Karpas-422 (cell line): ENCODE measurements at regions not wholly inside any gene's neighbourhood (a gene's known extent, or its start where the extent isn't known, plus 50 kb on each side); places are given as distances from the start of the nearest gene placed in this dataset.

ENCODE experiments used
- DNase-seq: peaks from one replicate; pipeline ENCODE4 v3.0.0-alpha.2; 2015
- H2AFZ ChIP-seq: fragments of 200-600 bp; sonication (generic); 2 replicates; pipeline ENCODE4 v1.6.1; 2014; ENCODE audit warnings: antibody characterized with exemption, low read length, mixed read lengths
- H3K27ac ChIP-seq: fragments of 200-600 bp; sonication (generic); 2 replicates; pipeline ENCODE4 v1.5.1; 2014; ENCODE audit warnings: mild to moderate bottlenecking, low read length, moderate library complexity
- H3K27me3 ChIP-seq: fragments of 200-600 bp; sonication (generic); 2 replicates; pipeline ENCODE4 v1.6.1; 2014; ENCODE audit warnings: low read length, mixed read lengths
- H3K36me3 ChIP-seq: fragments of 200-600 bp; sonication (generic); 2 replicates; pipeline ENCODE4 v1.6.1; 2014; ENCODE audit warnings: low read length, mixed read lengths; ENCODE audit not compliant: insufficient read depth
- H3K4me1 ChIP-seq: fragments of 200-600 bp; sonication (generic); 2 replicates; pipeline ENCODE4 v1.6.1; 2014; ENCODE audit warnings: mild to moderate bottlenecking, low read length, mixed read lengths
- H3K4me2 ChIP-seq: fragments of 200-600 bp; sonication (generic); 2 replicates; pipeline ENCODE4 v1.6.1; 2014; ENCODE audit warnings: low read length, low read depth, mild to moderate bottlenecking; ENCODE audit not compliant: poor library complexity, severe bottlenecking
- H3K4me3 ChIP-seq: fragments of 200-600 bp; sonication (generic); 2 replicates; pipeline ENCODE4 v1.5.1; 2014; ENCODE audit warnings: mild to moderate bottlenecking, antibody characterized with exemption, low read length, mixed read lengths
- H3K79me2 ChIP-seq: fragments of 200-600 bp; sonication (generic); 2 replicates; pipeline ENCODE4 v1.6.1; 2014; ENCODE audit warnings: mild to moderate bottlenecking, low read length, mixed read lengths
- H3K9ac ChIP-seq: fragments of 200-600 bp; sonication (generic); 2 replicates; pipeline ENCODE4 v1.6.0; 2014; ENCODE audit warnings: low read length
- H3K9me2 ChIP-seq: fragments of 200-600 bp; sonication (generic), shearing (Covaris generic); replicated peaks from 2 replicates; pipeline ENCODE4 v1.6.0; 2014; ENCODE audit warnings: mild to moderate bottlenecking, low read length, moderate library complexity; ENCODE audit not compliant: insufficient read depth
- H3K9me3 ChIP-seq: fragments of 300-700, 200-600 bp; sonication (generic); 2 replicates; pipeline ENCODE4 v1.6.1; 2014; ENCODE audit warnings: low read length, mixed read lengths
- H4K20me1 ChIP-seq: fragments of 200-600 bp; sonication (generic); 2 replicates; pipeline ENCODE4 v1.6.1; 2014; ENCODE audit warnings: mild to moderate bottlenecking, antibody characterized with exemption, low read length, low read depth; ENCODE audit not compliant: insufficient read depth

DNA sequence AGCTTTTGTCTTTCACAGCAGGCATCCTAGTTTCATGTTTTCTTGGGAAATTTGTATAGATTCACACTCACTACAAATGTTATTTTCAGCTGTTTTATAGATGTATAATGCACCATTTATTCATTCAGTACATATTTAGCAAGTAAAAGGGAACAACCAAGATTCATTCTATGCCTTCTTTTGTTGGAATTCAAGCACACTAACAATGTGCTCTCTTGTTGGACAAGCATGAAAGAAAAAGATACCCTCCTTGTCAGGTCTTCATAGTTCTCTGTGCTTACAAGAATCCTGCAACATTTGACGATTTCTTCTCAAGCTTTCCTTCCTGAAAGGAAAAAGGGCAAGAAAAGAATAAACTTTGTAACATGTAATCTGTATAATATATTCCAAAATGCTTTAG is 456.0 kb downstream of the USP25 start:
- no peak overlapping the region for H3K9ac ChIP-seq
- no peaks in the 10 kb centered on the region for H3K36me3 ChIP-seq
- no peaks in the 10 kb centered on the region for H3K4me1 ChIP-seq
- no peaks in the 10 kb centered on the region for H3K27me3 ChIP-seq
- no peak overlapping the region for H3K4me2 ChIP-seq
- H3K9me3 ChIP-seq, result peaks cover 4% of the 10 kb centered on the region; the same call in 1 of the 2 replicates
- H3K27ac ChIP-seq, result no peak overlapping the region
- no peaks in the 10 kb centered on the region for H3K79me2 ChIP-seq
- H4K20me1 ChIP-seq, result no peaks in the 10 kb centered on the region
- DNase-seq, result no peak
- no peak overlapping the region for H2AFZ ChIP-seq
- H3K4me3 ChIP-seq, result no peak overlapping the region
- no peaks in the 10 kb centered on the region for H3K9me2 ChIP-seq

DNA sequence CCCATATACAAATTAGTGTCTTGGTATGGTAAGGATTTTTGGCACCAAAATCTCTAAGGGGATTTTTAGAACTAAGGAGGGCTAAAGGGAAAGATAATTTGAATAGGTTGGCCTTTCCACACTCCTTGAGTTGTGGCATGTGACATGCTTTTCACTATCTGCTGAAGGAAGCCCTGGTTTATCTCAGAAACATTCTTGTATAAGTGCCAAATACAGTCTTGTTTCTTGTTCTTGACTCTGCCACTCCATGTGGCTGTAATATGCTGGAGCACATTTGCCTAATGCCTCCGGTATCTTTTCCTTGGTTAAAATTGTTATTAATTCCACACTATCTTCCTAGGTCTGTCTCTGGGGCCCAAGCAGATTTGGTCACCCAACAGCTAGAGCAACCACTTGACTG is 457.0 kb downstream of the USP25 start:
- Histone ChIP-seq H3K4me1 (no peaks in the 10 kb centered on the region), H3K27me3 (no peaks in the 10 kb centered on the region), H2AFZ (no peak overlapping the region), H3K9ac (no peak overlapping the region), H3K27ac (no peak overlapping the region), H3K79me2 (no peaks in the 10 kb centered on the region), H3K4me3 (no peak overlapping the region), H3K9me2 (no peaks in the 10 kb centered on the region), H3K36me3 (no peaks in the 10 kb centered on the region), H4K20me1 (no peaks in the 10 kb centered on the region), H3K4me2 (no peak overlapping the region), H3K9me3 (peaks cover 4% of the 10 kb centered on the region; the same call in 1 of the 2 replicates)
- DNase-seq, result no peak

- H3K9me2 ChIP-seq, result no peaks in the 10 kb centered on the region
- H3K27me3 ChIP-seq, result no peaks in the 10 kb centered on the region
- no peak overlapping the region for H3K27ac ChIP-seq
- no peak overlapping the region for H2AFZ ChIP-seq
- H4K20me1 ChIP-seq, result no peaks in the 10 kb centered on the region
- no peak overlapping the region for H3K4me2 ChIP-seq
- no peaks in the 10 kb centered on the region for H3K4me1 ChIP-seq
- no peaks in the 10 kb centered on the region for H3K36me3 ChIP-seq
- no peak for DNase-seq
- peaks cover 4% of the 10 kb centered on the region; the same call in 1 of the 2 replicates for H3K9me3 ChIP-seq
- H3K4me3 ChIP-seq, result no peak overlapping the region
- no peaks in the 10 kb centered on the region for H3K79me2 ChIP-seq
- no peak overlapping the region for H3K9ac ChIP-seq
These were observed 458.0 kb downstream of the USP25 start for GRCh38 chr21:16187603-16188301.

DNA sequence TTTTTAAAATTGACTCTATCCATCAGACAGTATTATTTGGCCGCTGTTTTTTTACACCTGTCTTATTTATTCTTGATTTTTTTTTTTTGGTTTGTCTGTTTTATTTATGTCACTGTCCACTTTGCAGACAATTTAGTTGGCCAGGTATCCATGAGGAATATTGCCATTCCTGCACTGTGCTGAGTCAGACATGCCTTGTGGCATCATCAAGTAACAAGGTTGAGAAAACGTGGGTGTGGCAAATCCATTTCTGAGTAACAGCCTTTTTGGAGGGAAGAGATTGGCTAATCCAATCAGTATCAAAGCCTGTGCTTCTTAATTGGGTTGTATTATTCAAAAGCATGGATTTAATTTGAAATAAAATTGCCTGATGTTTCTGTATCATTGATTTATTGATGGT is 463.1 kb downstream of the USP25 start:
- no peak overlapping the region for H3K9ac ChIP-seq
- no peak overlapping the region for H2AFZ ChIP-seq
- no peak for DNase-seq
- H3K4me3 ChIP-seq, result no peak overlapping the region
- no peak overlapping the region for H3K4me2 ChIP-seq
- no peaks in the 10 kb centered on the region for H3K27me3 ChIP-seq
- H3K79me2 ChIP-seq, result no peaks in the 10 kb centered on the region
- H4K20me1 ChIP-seq, result no peaks in the 10 kb centered on the region
- H3K36me3 ChIP-seq, result no peaks in the 10 kb centered on the region
- H3K9me3 ChIP-seq, result peaks cover 4% of the 10 kb centered on the region; the same call in 1 of the 2 replicates
- H3K4me1 ChIP-seq, result peaks cover 18% of the 10 kb centered on the region
- H3K9me2 ChIP-seq, result no peaks in the 10 kb centered on the region
- H3K27ac ChIP-seq, result no peak overlapping the region

GRCh38 chr21:16193496-16194094 is 463.8 kb downstream of the USP25 start:
- no peak for DNase-seq
- H3K27me3 ChIP-seq, result no peaks in the 10 kb centered on the region
- H3K9me3 ChIP-seq, result peaks cover 4% of the 10 kb centered on the region; the same call in 1 of the 2 replicates
- no peaks in the 10 kb centered on the region for H3K79me2 ChIP-seq
- no peaks in the 10 kb centered on the region for H4K20me1 ChIP-seq
- H3K36me3 ChIP-seq, result no peaks in the 10 kb centered on the region
- H3K4me2 ChIP-seq, result peak overlapping the region; percentile 68
- H3K9ac ChIP-seq, result no peak overlapping the region
- H2AFZ ChIP-seq, result peak overlapping the region; percentile 71
- peak overlapping the region; percentile 51 for H3K4me3 ChIP-seq
- H3K9me2 ChIP-seq, result no peaks in the 10 kb centered on the region
- H3K27ac ChIP-seq, result no peak overlapping the region
- H3K4me1 ChIP-seq, result peaks cover 18% of the 10 kb centered on the region

DNA sequence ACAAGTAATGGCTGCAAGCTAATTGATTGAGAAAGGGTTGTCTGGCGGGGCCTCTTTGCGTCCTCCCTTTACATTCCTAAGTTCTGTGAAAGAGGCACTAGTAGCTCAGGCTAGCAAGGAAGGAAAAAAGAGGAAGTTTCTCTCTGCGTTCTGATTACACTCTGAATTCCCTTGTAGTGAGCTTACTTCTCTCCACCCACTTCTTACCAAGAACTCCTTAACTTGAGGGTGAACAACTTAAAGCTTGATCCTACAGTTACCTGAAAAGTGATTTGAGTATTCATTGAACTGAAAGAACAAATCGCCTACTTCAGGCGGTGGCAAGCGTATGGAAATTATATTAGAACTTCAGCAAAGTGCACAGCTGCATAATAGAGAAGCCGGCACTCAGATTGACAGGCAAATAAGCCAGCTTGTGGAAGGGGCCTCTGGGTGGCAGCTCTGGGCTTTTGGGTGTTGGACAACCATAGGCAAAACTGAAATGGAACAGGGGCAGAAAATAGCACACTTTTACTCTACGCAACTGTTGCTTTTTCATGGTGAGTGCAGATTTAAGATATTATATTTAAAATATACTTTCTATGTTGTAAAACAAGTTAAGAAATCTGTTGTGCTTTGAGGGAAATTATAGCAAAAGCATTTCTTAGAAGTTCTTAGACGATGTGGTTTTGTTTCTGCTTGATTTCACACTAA is 464.5 kb downstream of the USP25 start:
- no peaks in the 10 kb centered on the region for H3K9me2 ChIP-seq
- peak overlapping the region; percentile 71 for H2AFZ ChIP-seq
- no peaks in the 10 kb centered on the region for H3K79me2 ChIP-seq
- H3K27me3 ChIP-seq, result no peaks in the 10 kb centered on the region
- peaks cover 18% of the 10 kb centered on the region for H3K4me1 ChIP-seq
- no peak overlapping the region for H3K9ac ChIP-seq
- no peak overlapping the region for H3K27ac ChIP-seq
- peak; percentile 77 for DNase-seq
- no peaks in the 10 kb centered on the region for H4K20me1 ChIP-seq
- H3K4me3 ChIP-seq, result peak overlapping the region; percentile 51
- no peaks in the 10 kb centered on the region for H3K36me3 ChIP-seq
- H3K9me3 ChIP-seq, result peaks cover 4% of the 10 kb centered on the region; the same call in 1 of the 2 replicates
- H3K4me2 ChIP-seq, result peak overlapping the region; percentile 68

GRCh38 chr21:16194788-16195537 is 465.2 kb downstream of the USP25 start:
- DNase-seq, result no peak
- Histone ChIP-seq H3K4me3 (no peak overlapping the region), H3K79me2 (no peaks in the 10 kb centered on the region), H4K20me1 (no peaks in the 10 kb centered on the region), H2AFZ (no peak overlapping the region), H3K4me2 (peak overlapping the region; percentile 68), H3K9me2 (no peaks in the 10 kb centered on the region), H3K27me3 (no peaks in the 10 kb centered on the region), H3K36me3 (no peaks in the 10 kb centered on the region), H3K9me3 (peaks cover 2% of the 10 kb centered on the region; the same call in 1 of the 2 replicates), H3K9ac (no peak overlapping the region), H3K4me1 (peaks cover 18% of the 10 kb centered on the region), H3K27ac (no peak overlapping the region)

- H3K9me3 ChIP-seq, result no peaks in the 10 kb centered on the region
- no peaks in the 10 kb centered on the region for H3K36me3 ChIP-seq
- no peak overlapping the region for H2AFZ ChIP-seq
- H3K4me2 ChIP-seq, result no peak overlapping the region
- peaks cover 18% of the 10 kb centered on the region for H3K4me1 ChIP-seq
- DNase-seq, result no peak
- H3K27me3 ChIP-seq, result no peaks in the 10 kb centered on the region
- H3K9ac ChIP-seq, result no peak overlapping the region
- H3K4me3 ChIP-seq, result no peak overlapping the region
- no peak overlapping the region for H3K27ac ChIP-seq
- no peaks in the 10 kb centered on the region for H4K20me1 ChIP-seq
- no peaks in the 10 kb centered on the region for H3K79me2 ChIP-seq
- no peaks in the 10 kb centered on the region for H3K9me2 ChIP-seq
These were observed 465.7 kb downstream of the USP25 start for GRCh38 chr21:16195538-16195910.
